DOHH2 (cell line): ENCODE measurements at regions not wholly inside any gene's neighbourhood (a gene's known extent, or its start where the extent isn't known, plus 50 kb on each side); places are given as distances from the start of the nearest gene placed in this dataset.

Source experiments
- H3F3A ChIP-seq: fragments of 200-600 bp; sonication (generic), shearing (Covaris generic); 2 replicates; pipeline ENCODE4 v1.6.0; 2016; ENCODE audit warnings: antibody characterized with exemption, mild to moderate bottlenecking; ENCODE audit not compliant: control insufficient read depth, insufficient read depth
- H3K27ac ChIP-seq: fragments of 200-600 bp; sonication (generic); 2 replicates; pipeline ENCODE4 v1.5.1; 2014; ENCODE audit warnings: low read depth, mild to moderate bottlenecking, low read length, moderate library complexity
- H3K27me3 ChIP-seq: fragments of 200-600 bp; sonication (generic); 2 replicates; pipeline ENCODE4 v1.6.1; 2014; ENCODE audit warnings: mild to moderate bottlenecking, low read length, mixed read lengths; ENCODE audit not compliant: control insufficient read depth
- H3K36me3 ChIP-seq: fragments of 200-600 bp; sonication (generic); 2 replicates; pipeline ENCODE4 v1.6.1; 2014; ENCODE audit warnings: mild to moderate bottlenecking, low read length, moderate library complexity, mixed read lengths; ENCODE audit not compliant: control insufficient read depth
- H3K4me1 ChIP-seq: fragments of 200-600 bp; sonication (generic); 2 replicates; pipeline ENCODE4 v1.6.1; 2014; ENCODE audit warnings: mild to moderate bottlenecking, low read length, mixed read lengths; ENCODE audit not compliant: control insufficient read depth
- H3K4me2 ChIP-seq: fragments of 200-600 bp; sonication (generic); 2 replicates; pipeline ENCODE4 v1.6.0; 2014; ENCODE audit warnings: mild to moderate bottlenecking, low read length, moderate library complexity
- H3K4me3 ChIP-seq: fragments of 200-600 bp; sonication (generic); 2 replicates; pipeline ENCODE4 v1.5.1; 2014; ENCODE audit warnings: mild to moderate bottlenecking, low read length, mixed read lengths
- H3K79me2 ChIP-seq: fragments of 200-600 bp; sonication (generic); 2 replicates; pipeline ENCODE4 v1.6.1; 2014; ENCODE audit warnings: mild to moderate bottlenecking, low read length, mixed read lengths; ENCODE audit not compliant: control insufficient read depth
- H3K9me2 ChIP-seq: fragments of 200-600 bp; sonication (generic); replicated peaks from 2 replicates; pipeline ENCODE4 v1.6.1; 2014; ENCODE audit warnings: mild to moderate bottlenecking, low read length, mixed read lengths; ENCODE audit not compliant: control insufficient read depth
- H3K9me3 ChIP-seq: fragments of 200-600 bp; sonication (generic); 2 replicates; pipeline ENCODE4 v1.6.1; 2014; ENCODE audit warnings: antibody characterized with exemption, low read length, mixed read lengths; ENCODE audit not compliant: control insufficient read depth, insufficient read depth
- H4K20me1 ChIP-seq: fragments of 200-600 bp; sonication (generic); 2 replicates; pipeline ENCODE4 v1.6.0; 2014; ENCODE audit warnings: low read depth, mild to moderate bottlenecking, antibody characterized with exemption, low read length, moderate library complexity; ENCODE audit not compliant: control insufficient read depth, insufficient read depth
- CTCF ChIP-seq: fragments of 200-600 bp; sonication (generic); IDR thresholded peaks from one replicate; pipeline ENCODE4 v1.5.1; 2014; ENCODE audit warnings: antibody characterized with exemption, mild to moderate bottlenecking, low read depth, low read length; ENCODE audit not compliant: poor library complexity, severe bottlenecking
- EZH2phosphoT487 ChIP-seq: fragments of 200-600 bp; sonication (generic); IDR thresholded peaks from 2 replicates; pipeline ENCODE4 v1.6.1; 2017; ENCODE audit warnings: borderline replicate concordance, mild to moderate bottlenecking, antibody characterized with exemption, low read length, moderate library complexity, mixed read lengths

GRCh38 chr9:20042128-20042711, 253.4 kb upstream of the SLC24A2 start:
- Histone ChIP-seq H3K9me3 (no peaks in the 10 kb centered on the region), H3K4me2 (no peak overlapping the region), H3K27me3 (no peaks in the 10 kb centered on the region), H3F3A (no peaks in the 10 kb centered on the region), H3K79me2 (no peaks in the 10 kb centered on the region), H3K4me1 (no peaks in the 10 kb centered on the region), H3K4me3 (no peak overlapping the region), H4K20me1 (no peaks in the 10 kb centered on the region), H3K27ac (no peak overlapping the region), H3K9me2 (no peaks in the 10 kb centered on the region), H3K36me3 (no peaks in the 10 kb centered on the region)
- TF ChIP-seq EZH2phosphoT487 (no peak), CTCF (no peak)

- no peak overlapping the region for H3K4me2 ChIP-seq
- no peak overlapping the region for H3K27ac ChIP-seq
- H3K79me2 ChIP-seq, result no peaks in the 10 kb centered on the region
- TF ChIP-seq CTCF (no peak), EZH2phosphoT487 (no peak)
- H3K27me3 ChIP-seq, result no peaks in the 10 kb centered on the region
- H3K36me3 ChIP-seq, result no peaks in the 10 kb centered on the region
- no peak overlapping the region for H3K4me3 ChIP-seq
- no peaks in the 10 kb centered on the region for H4K20me1 ChIP-seq
- H3F3A ChIP-seq, result no peaks in the 10 kb centered on the region
- no peaks in the 10 kb centered on the region for H3K9me3 ChIP-seq
- H3K4me1 ChIP-seq, result no peaks in the 10 kb centered on the region
- H3K9me2 ChIP-seq, result no peaks in the 10 kb centered on the region
These were observed 252.9 kb upstream of the SLC24A2 start for GRCh38 chr9:20041697-20042081.

GRCh38 chr9:20040991-20041696, 252.3 kb upstream of the SLC24A2 start:
- Histone ChIP-seq H3K4me3 (no peak overlapping the region), H3K36me3 (no peaks in the 10 kb centered on the region), H3F3A (no peaks in the 10 kb centered on the region), H3K79me2 (no peaks in the 10 kb centered on the region), H3K27me3 (no peaks in the 10 kb centered on the region), H3K27ac (no peak overlapping the region), H3K9me3 (no peaks in the 10 kb centered on the region), H3K4me1 (no peaks in the 10 kb centered on the region), H4K20me1 (no peaks in the 10 kb centered on the region), H3K4me2 (no peak overlapping the region), H3K9me2 (no peaks in the 10 kb centered on the region)
- TF ChIP-seq CTCF (no peak), EZH2phosphoT487 (no peak)
